GM12873 (cell line): ENCODE measurements at regions not wholly inside any gene's neighbourhood (a gene's known extent, or its start where the extent isn't known, plus 50 kb on each side); places are given as distances from the start of the nearest gene placed in this dataset.

Experiments used
- CTCF ChIP-seq: IDR thresholded peaks from 2 replicates; pipeline ENCODE4 v1.5.1; 2012; ENCODE audit warnings: low read depth, mild to moderate bottlenecking, moderate library complexity, low read length, control low read depth; ENCODE audit not compliant: insufficient read depth; ENCODE audit errors: missing control alignments

GRCh38 chr11:43012606-43013005 lies 299.2 kb upstream of the API5 start:
- TF ChIP-seq CTCF, result no peak

- TF ChIP-seq CTCF, result peak; percentile 50
Observed at GRCh38 chr11:43021466-43021865, 290.3 kb upstream of the API5 start.

DNA sequence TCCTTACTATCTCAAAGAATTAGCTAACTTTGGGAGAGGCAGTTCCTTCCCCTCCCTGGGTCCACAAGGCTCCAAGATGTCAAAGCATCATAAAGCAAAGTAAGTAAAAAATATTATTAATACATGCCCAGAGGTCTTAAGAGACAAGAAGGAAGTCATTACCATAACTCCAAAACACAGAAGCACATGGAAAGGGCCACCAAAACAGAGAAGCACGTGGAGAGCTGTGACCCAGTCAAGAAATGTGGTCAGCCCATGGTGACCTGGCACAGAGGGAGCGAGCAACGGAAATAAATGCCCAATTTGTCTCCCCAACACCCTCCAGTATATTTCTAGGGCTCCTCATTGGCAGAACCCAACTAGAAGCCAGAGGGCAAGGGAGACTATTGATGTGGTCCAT lies 277.5 kb upstream of the API5 start:
- TF ChIP-seq CTCF, result no peak

GRCh38 chr11:43035086-43035485 lies 276.7 kb upstream of the API5 start:
- TF ChIP-seq CTCF, result no peak

GRCh38 chr11:43053638-43054412 lies 258.0 kb upstream of the API5 start:
- no peak for TF ChIP-seq CTCF

- no peak for TF ChIP-seq CTCF
Observed at GRCh38 chr11:43067681-43068080, 244.1 kb upstream of the API5 start.

- no peak for TF ChIP-seq CTCF
Observed at GRCh38 chr11:43071338-43071737, 240.5 kb upstream of the API5 start.
